AG09309 (cell line): ENCODE measurements at regions not wholly inside any gene's neighbourhood (a gene's known extent, or its start where the extent isn't known, plus 50 kb on each side); places are given as distances from the start of the nearest gene placed in this dataset.

ENCODE experiments used
- DNase-seq: peaks from one replicate; pipeline ENCODE4 v3.0.0-alpha.2; 2010; ENCODE audit warnings: low read depth
- H3K4me3 ChIP-seq: 2 replicates; pipeline ENCODE4 v1.5.1; 2011; ENCODE audit warnings: mild to moderate bottlenecking, low read depth, low read length, moderate library complexity; ENCODE audit not compliant: control insufficient read depth
- TF ChIP-seq, protein P1 (sequence below): IDR thresholded peaks from 2 replicates; pipeline ENCODE4 v1.5.1; 2011; ENCODE audit warnings: mild to moderate bottlenecking, low read depth, low read length, inconsistent platforms; ENCODE audit not compliant: insufficient read depth, control insufficient read depth; ENCODE audit errors: missing control alignments

DNA sequence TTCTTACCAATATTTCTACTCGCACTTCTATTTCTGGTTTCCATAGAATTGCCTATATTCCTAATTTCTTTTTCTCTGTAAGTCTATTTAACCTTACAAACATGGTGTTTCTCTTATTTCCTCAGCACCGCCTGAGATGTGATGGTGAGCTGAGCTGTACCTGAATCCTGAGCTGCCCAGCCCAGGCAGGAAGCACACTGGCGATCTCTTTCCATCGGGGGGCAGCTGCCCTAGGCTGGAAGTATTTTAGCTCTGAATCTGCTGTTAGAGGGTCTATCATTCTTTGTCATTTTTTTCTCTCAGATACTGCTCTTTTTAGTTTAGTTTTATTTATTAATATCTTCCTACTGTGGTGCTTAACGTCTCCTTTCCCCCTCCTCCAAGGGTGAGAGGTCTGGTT, 173.4 kb upstream of the SLC35B3 start:
- TF ChIP-seq, protein P1, sequence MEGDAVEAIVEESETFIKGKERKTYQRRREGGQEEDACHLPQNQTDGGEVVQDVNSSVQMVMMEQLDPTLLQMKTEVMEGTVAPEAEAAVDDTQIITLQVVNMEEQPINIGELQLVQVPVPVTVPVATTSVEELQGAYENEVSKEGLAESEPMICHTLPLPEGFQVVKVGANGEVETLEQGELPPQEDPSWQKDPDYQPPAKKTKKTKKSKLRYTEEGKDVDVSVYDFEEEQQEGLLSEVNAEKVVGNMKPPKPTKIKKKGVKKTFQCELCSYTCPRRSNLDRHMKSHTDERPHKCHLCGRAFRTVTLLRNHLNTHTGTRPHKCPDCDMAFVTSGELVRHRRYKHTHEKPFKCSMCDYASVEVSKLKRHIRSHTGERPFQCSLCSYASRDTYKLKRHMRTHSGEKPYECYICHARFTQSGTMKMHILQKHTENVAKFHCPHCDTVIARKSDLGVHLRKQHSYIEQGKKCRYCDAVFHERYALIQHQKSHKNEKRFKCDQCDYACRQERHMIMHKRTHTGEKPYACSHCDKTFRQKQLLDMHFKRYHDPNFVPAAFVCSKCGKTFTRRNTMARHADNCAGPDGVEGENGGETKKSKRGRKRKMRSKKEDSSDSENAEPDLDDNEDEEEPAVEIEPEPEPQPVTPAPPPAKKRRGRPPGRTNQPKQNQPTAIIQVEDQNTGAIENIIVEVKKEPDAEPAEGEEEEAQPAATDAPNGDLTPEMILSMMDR = no peak
- no peak for DNase-seq
- no peak overlapping the region for H3K4me3 ChIP-seq

DNA sequence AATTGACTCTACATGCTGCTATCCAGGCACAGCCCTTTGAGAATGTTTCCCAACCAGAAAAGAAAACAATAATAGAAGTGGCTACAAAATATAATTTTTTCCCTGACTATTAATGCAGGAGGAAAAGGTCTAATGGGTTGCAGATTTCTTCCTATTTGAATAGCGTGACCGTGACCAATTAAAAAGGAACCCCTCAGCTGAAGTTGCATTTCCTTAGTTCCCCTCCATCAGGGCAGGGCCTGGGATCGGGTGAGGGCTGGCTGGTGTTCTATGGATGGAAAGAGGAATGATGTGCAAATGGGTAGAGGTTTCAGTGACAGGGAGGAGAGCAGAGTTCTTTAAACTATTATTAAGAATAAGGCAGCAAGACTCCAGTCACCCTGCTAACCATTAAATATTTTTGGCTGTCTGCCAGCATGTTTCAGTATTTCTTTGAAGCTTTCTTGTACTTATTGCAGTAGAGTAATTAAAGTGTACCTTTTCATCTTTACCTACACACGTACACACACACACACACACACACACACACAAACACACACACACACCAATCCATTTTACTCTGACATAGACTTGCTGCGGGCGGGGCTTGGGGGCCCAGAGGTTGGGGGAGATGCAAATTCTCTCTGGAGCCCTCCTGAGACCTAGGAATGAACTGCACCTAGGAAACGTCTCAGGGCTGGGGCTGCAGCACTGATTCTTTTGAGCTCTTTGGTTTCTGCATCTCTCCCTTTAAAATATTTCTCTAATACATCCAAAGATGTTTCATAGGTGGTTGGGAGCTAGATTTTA, 154.8 kb upstream of the SLC35B3 start:
- no peak overlapping the region for H3K4me3 ChIP-seq
- TF ChIP-seq, protein P1 = no peak
- DNase-seq = no peak

DNA sequence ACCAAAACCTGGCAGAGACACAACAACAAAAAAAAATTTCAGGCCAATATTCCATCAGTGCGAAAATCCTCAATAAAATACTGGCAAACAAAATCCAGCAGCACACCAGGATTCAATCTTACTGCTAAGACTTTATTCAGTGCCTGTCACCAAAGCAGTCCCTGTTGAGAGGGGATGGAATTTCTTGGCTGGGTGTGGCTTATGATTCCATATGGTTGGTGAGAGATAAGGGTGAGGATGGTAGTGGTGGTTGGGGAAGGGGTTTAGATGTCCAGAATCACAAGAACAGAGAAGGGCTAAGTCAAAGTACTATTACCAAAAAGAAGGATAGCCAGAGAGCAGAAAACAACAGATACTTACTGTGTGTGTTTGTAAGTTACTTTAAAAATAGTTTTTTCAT, 152.8 kb upstream of the SLC35B3 start:
- DNase-seq = no peak
- TF ChIP-seq, protein P1 = no peak
- no peak overlapping the region for H3K4me3 ChIP-seq

DNA sequence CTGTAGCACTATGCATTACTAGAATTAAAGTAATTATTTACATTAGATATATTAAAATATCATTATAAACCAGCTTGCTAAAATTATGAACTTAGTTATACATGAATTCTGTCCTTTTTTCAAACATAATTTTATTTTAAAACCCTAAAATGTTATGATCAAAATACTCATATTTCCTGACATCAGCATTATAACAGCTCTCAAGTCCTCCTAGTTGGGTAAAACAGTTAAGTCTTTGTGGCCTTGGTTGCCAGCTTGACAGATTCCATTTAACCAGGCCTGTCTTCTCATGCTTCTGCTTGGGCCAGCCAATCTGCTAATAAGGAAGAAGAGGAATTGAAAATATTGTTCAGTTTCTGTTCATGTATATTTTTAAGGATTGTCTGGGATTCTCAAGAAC, 147.9 kb upstream of the SLC35B3 start:
- TF ChIP-seq, protein P1 = no peak
- DNase-seq = no peak
- H3K4me3 ChIP-seq = no peak overlapping the region

DNA sequence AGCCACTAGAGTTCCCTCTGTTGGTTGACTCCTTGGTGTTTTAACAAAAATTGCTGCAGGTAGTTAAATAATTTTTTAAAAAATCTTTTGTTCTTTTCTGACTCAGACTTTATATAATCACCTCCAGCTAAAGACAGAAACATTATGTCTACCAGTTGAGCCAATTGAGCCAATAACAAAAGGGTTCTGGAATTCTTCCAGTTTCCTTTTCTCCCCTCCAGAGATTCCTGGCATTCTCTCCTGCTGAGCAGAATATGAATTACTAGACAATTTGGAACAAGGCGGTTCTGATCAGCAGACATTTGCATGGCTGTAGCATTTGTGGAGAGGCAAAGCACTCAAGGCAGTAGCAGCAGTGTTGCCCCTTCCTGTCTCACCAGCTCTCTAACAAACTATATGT, 144.0 kb upstream of the SLC35B3 start:
- TF ChIP-seq, protein P1 = no peak
- no peak for DNase-seq
- no peak overlapping the region for H3K4me3 ChIP-seq

DNA sequence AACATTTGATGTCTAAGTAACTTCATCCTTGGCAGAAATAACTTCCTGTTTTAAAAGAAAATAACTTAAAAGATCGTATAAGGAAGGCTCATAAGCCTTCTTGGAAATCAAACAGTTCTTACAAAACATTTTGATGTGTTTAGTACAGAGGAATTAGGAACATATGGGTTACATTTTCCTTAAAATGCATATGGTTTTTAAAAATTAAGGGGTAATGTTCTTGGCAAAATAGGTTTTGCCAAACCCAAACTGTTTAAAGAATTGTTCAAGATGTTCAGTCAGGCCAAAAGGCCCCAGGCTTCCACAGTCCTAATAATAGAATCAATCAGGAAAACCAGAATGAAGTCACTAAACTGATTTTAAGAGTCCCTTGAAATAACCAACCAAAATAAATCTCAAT, 142.7 kb upstream of the SLC35B3 start:
- TF ChIP-seq, protein P1 = no peak
- DNase-seq = no peak
- H3K4me3 ChIP-seq = no peak overlapping the region

DNA sequence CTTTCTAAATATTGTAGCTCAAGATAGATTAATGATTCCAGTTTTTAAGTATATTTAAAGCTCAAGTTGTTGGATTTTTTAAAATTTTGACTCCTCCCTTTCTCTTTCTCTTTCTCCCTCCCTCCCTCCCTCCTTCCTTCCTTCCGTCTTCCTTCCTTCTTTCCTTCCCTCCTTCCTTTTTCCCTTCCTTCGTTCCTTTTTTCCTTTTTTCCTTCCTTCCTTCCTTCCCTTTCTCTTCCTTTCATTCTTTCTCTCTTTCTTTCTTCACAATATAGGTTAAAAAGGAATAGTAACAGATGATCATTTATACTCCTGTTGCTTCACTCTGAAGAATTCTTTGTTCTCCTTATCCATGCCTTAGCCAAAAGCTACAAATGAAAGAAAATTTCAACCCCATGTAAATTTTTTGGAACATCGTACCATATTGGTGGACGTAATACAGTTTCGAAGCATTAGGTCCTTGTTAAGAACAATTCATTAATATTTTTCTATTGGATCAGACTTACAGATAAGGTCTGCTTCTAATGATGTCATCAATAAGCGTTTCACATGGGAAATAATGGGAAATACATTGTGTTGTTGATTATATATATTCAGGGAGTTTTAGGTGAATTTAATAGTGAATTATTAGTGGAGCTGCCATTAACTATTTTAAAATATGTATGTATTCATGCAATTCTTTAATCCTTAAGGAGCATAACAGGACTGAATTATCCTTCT, 139.6 kb upstream of the SLC35B3 start:
- no peak overlapping the region for H3K4me3 ChIP-seq
- DNase-seq = no peak
- TF ChIP-seq, protein P1 = no peak
